Naive thymus-derived CD4-positive, alpha-beta T cell (primary cell): ENCODE measurements at regions not wholly inside any gene's neighbourhood (a gene's known extent, or its start where the extent isn't known, plus 50 kb on each side); places are given as distances from the start of the nearest gene placed in this dataset.
A peak's percentile ranks its signal among the peaks of the same experiment; 100 is the strongest.
"Not testable (repeated sequence)": the region's sequence is repeated elsewhere in the genome, so short reads cannot be mapped to it uniquely, and the experiment has no call there.

Experiments used
- ATAC-seq: fragments of 150-1000 bp; cut with Tn5 transposase; 2 replicates; pipeline ENCODE4 v1.10.0; 2021; ENCODE audit warnings: mild to moderate bottlenecking, moderate library complexity
- CTCF ChIA-PET: fragments of 350-600 bp; sonication (Branson Sonifier 250); formaldehyde crosslinking; loops from one replicate; lab custom pipeline; 2021; ENCODE audit warnings: antibody characterized with exemption; lab: Charles Lee
- POLR2A ChIA-PET: fragments of 350-600 bp; sonication (Branson Sonifier 250); formaldehyde crosslinking; loops from one replicate; lab custom pipeline; 2021; ENCODE audit warnings: antibody characterized with exemption, inconsistent platforms; lab: Charles Lee
- DNase-seq, 9 donors: peaks; one replicate each; pipeline versions ENCODE4 v3.0.0 to v3.0.0-alpha.2; 2020 to 2022; ENCODE audit warnings: mixed read lengths in 1 of 9
- H3K27ac ChIP-seq: one replicate; pipeline ENCODE4 v1.7.0; 2013; ENCODE audit warnings: mild to moderate bottlenecking, low read depth, low read length, moderate library complexity
- H3K27me3 ChIP-seq, 2 donors: one replicate each; pipeline ENCODE4 v1.7.0; 2013; ENCODE audit warnings: low read length in 2 of 2, mild to moderate bottlenecking in 2 of 2, moderate library complexity in 2 of 2; ENCODE audit not compliant: control insufficient read depth in 2 of 2, insufficient read depth in 2 of 2
- H3K36me3 ChIP-seq, 3 experiments: 1 replicate in 2 of 3; 2 replicates in 1 of 3; pipeline ENCODE4 v1.7.0; 2013; ENCODE audit warnings: low read length in 3 of 3, mild to moderate bottlenecking in 3 of 3, moderate library complexity in 1 of 3; ENCODE audit not compliant: insufficient read depth in 3 of 3, control insufficient read depth in 2 of 3
- H3K4me1 ChIP-seq, 2 donors: one replicate each; pipeline ENCODE4 v1.7.0; 2013; ENCODE audit warnings: low read length in 2 of 2, mild to moderate bottlenecking in 2 of 2, moderate library complexity in 1 of 2; ENCODE audit not compliant: control insufficient read depth in 2 of 2, insufficient read depth in 2 of 2
- H3K4me3 ChIP-seq: 2 replicates; pipeline ENCODE4 v1.7.0; 2013; ENCODE audit warnings: mild to moderate bottlenecking, low read length
- H3K9me3 ChIP-seq, 3 experiments: 1 replicate in 2 of 3; 2 replicates in 1 of 3; pipeline ENCODE4 v1.7.0; 2013; ENCODE audit warnings: low read length in 3 of 3; ENCODE audit not compliant: control insufficient read depth in 2 of 3
- H3K27ac Mint-ChIP-seq, 9 donors: one replicate each; pipeline ENCODE4 v1.8.0; 2020 to 2022; ENCODE audit warnings: mixed read lengths in 9 of 9, mild to moderate bottlenecking in 8 of 9, moderate library complexity in 5 of 9, inconsistent platforms in 2 of 9
- H3K27me3 Mint-ChIP-seq, 5 donors: one replicate each; pipeline ENCODE4 v1.8.0; 2021 to 2022; ENCODE audit warnings: mixed read lengths in 5 of 5, mild to moderate bottlenecking in 1 of 5
- H3K36me3 Mint-ChIP-seq, 5 donors: one replicate each; pipeline ENCODE4 v1.8.0; 2020 to 2022; ENCODE audit warnings: mixed read lengths in 5 of 5, mild to moderate bottlenecking in 3 of 5, inconsistent platforms in 1 of 5
- H3K4me1 Mint-ChIP-seq, 7 donors: one replicate each; pipeline ENCODE4 v1.8.0; 2020 to 2022; ENCODE audit warnings: mixed read lengths in 7 of 7, mild to moderate bottlenecking in 3 of 7, inconsistent platforms in 1 of 7
- H3K4me3 Mint-ChIP-seq, 10 donors: one replicate each; pipeline ENCODE4 v1.8.0; 2020 to 2022; ENCODE audit warnings: mild to moderate bottlenecking in 10 of 10, mixed read lengths in 10 of 10, moderate library complexity in 6 of 10, inconsistent platforms in 2 of 10
- H3K9me3 Mint-ChIP-seq, 11 donors: one replicate each; pipeline ENCODE4 v1.8.0; 2020 to 2022; ENCODE audit warnings: mixed read lengths in 11 of 11, mild to moderate bottlenecking in 4 of 11, inconsistent platforms in 1 of 11, moderate library complexity in 1 of 11
- intact Hi-C, 2 donors: fragments of 100-400 bp; cut with micrococcal nuclease; formaldehyde crosslinking; loops; one replicate each; pipeline ENCODE4 v1.15.1; 2023

GRCh38 chr12:46659032-46659650, 166.7 kb downstream of the SLC38A4 start:
- Histone ChIP-seq H3K4me1 (peaks cover 0 to 9% of the 10 kb centered on the region in 2 donors), H3K4me3 (no peak overlapping the region), H3K36me3 (no peaks in the 10 kb centered on the region), H3K9me3 (no peaks in the 10 kb centered on the region), H3K27ac (no peak overlapping the region), H3K27me3 (no peaks in the 10 kb centered on the region)
- ATAC-seq: no peak
- Mint-ChIP-seq H3K4me3 (peak overlapping the region in 2 of 10 donors; percentile 13 to 31), H3K27me3 (no peaks in the 10 kb centered on the region), H3K9me3 (peaks cover 0 to 8% (median 0%) of the 10 kb centered on the region in 11 donors), H3K27ac (peak overlapping the region in 4 of 9 donors; percentile 14 to 38 (median 33)), H3K4me1 (peaks cover 11 to 41% (median 28%) of the 10 kb centered on the region in 7 donors), H3K36me3 (peaks cover 0 to 20% (median 6%) of the 10 kb centered on the region in 5 donors)
- ChIA-PET POLR2A (interaction anchor here (0.9 to 1.0 kb wide), 2 partner anchors 74 to 204 kb away, joined by 3 read pairs; no protein-coding TSS in a partner anchor), CTCF (interaction anchor here (0.8 kb wide), 2 partner anchors 19 to 135 kb away, joined by 3 read pairs; no protein-coding TSS in a partner anchor)
- intact Hi-C loops: no loop called here
- DNase-seq: no peak

GRCh38 chr12:46657453-46658411, 168.1 kb downstream of the SLC38A4 start:
- no peaks in the 10 kb centered on the region for H3K36me3 ChIP-seq
- peaks cover 0 to 25% (median 10%) of the 10 kb centered on the region in 5 donors for H3K36me3 Mint-ChIP-seq
- CTCF ChIA-PET: interaction anchor here (0.6 kb wide), 1 partner anchor 71 kb away, joined by 3 read pairs; no protein-coding TSS in a partner anchor
- DNase-seq (no peak), ATAC-seq (no peak)
- H3K4me1 Mint-ChIP-seq: peaks cover 10 to 36% (median 28%) of the 10 kb centered on the region in 7 donors
- intact Hi-C loops: no loop called here
- no peak overlapping the region for H3K27ac ChIP-seq
- H3K4me3 ChIP-seq: no peak overlapping the region
- peaks cover 0 to 10% (median 0%) of the 10 kb centered on the region in 11 donors for H3K9me3 Mint-ChIP-seq
- POLR2A ChIA-PET: interaction anchor here (0.8 to 0.9 kb wide), 2 partner anchors 202 to 289 kb away, joined by 3 to 4 read pairs; no protein-coding TSS in a partner anchor
- no peak overlapping the region for H3K27ac Mint-ChIP-seq
- no peaks in the 10 kb centered on the region for H3K27me3 ChIP-seq
- H3K4me3 Mint-ChIP-seq: no peak overlapping the region
- H3K4me1 ChIP-seq: peaks cover 0 to 9% of the 10 kb centered on the region in 2 donors
- H3K27me3 Mint-ChIP-seq: no peaks in the 10 kb centered on the region
- no peaks in the 10 kb centered on the region for H3K9me3 ChIP-seq

GRCh38 chr12:46655984-46656383, 169.8 kb downstream of the SLC38A4 start:
- H3K9me3 ChIP-seq, ATAC-seq, H3K4me3 Mint-ChIP-seq, POLR2A ChIA-PET, H3K4me1 ChIP-seq, H3K27ac Mint-ChIP-seq, H3K36me3 ChIP-seq, H3K4me3 ChIP-seq, H3K27me3 Mint-ChIP-seq, H3K27me3 ChIP-seq, DNase-seq, intact Hi-C loops, H3K27ac ChIP-seq: not testable (repeated sequence)
- Mint-ChIP-seq H3K9me3 (peaks cover 0 to 10% (median 0%) of the 10 kb centered on the region in 11 donors), H3K36me3 (peaks cover 0 to 32% (median 10%) of the 10 kb centered on the region in 5 donors), H3K4me1 (peaks cover 8 to 25% (median 22%) of the 10 kb centered on the region in 7 donors)
- CTCF ChIA-PET: interaction anchor here (0.6 kb wide), 1 partner anchor 359 kb away, joined by 4 read pairs; no protein-coding TSS in a partner anchor

GRCh38 chr12:46653311-46653710, 172.5 kb downstream of the SLC38A4 start:
- Histone ChIP-seq H3K4me1 (no peaks in the 10 kb centered on the region), H3K4me3 (no peak overlapping the region), H3K9me3 (no peaks in the 10 kb centered on the region), H3K36me3 (no peaks in the 10 kb centered on the region), H3K27ac (no peak overlapping the region), H3K27me3 (no peaks in the 10 kb centered on the region)
- Mint-ChIP-seq H3K36me3 (peaks cover 0 to 42% (median 15%) of the 10 kb centered on the region in 5 donors), H3K27ac (peak overlapping the region in 1 of 9 donors; percentile 43), H3K27me3 (no peaks in the 10 kb centered on the region), H3K9me3 (peaks cover 0 to 16% (median 0%) of the 10 kb centered on the region in 11 donors), H3K4me3 (no peak overlapping the region), H3K4me1 (peaks cover 0 to 5% (median 0%) of the 10 kb centered on the region in 7 donors)
- no peak for ATAC-seq
- POLR2A ChIA-PET: no interaction called here
- no peak for DNase-seq
- CTCF ChIA-PET: interaction anchor here (0.7 to 0.8 kb wide), 2 partner anchors 8 to 737 kb away, joined by 3 read pairs; no protein-coding TSS in a partner anchor
- intact Hi-C loops: no loop called here

- Mint-ChIP-seq H3K4me3 (no peak overlapping the region), H3K9me3 (peaks cover 0 to 17% (median 0%) of the 10 kb centered on the region in 11 donors), H3K27ac (no peak overlapping the region), H3K36me3 (peaks cover 0 to 44% (median 16%) of the 10 kb centered on the region in 5 donors), H3K4me1 (peaks cover 0 to 5% (median 0%) of the 10 kb centered on the region in 7 donors), H3K27me3 (no peaks in the 10 kb centered on the region)
- CTCF ChIA-PET: interaction anchor here (0.7 to 0.8 kb wide), 2 partner anchors 9 to 738 kb away, joined by 3 read pairs; no protein-coding TSS in a partner anchor
- POLR2A ChIA-PET: no interaction called here
- Histone ChIP-seq H3K4me1 (no peaks in the 10 kb centered on the region), H3K4me3 (no peak overlapping the region), H3K27me3 (no peaks in the 10 kb centered on the region), H3K36me3 (no peaks in the 10 kb centered on the region), H3K9me3 (no peaks in the 10 kb centered on the region), H3K27ac (no peak overlapping the region)
- ATAC-seq (no peak), DNase-seq (no peak)
- intact Hi-C loops: no loop called here
These were observed 173.1 kb downstream of the SLC38A4 start for GRCh38 chr12:46652692-46653091.

GRCh38 chr12:46650688-46651087, 175.1 kb downstream of the SLC38A4 start:
- H3K36me3 ChIP-seq: no peaks in the 10 kb centered on the region
- peaks cover 0 to 23% (median 0%) of the 10 kb centered on the region in 11 donors for H3K9me3 Mint-ChIP-seq
- H3K4me1 Mint-ChIP-seq: peaks cover 0 to 16% (median 3%) of the 10 kb centered on the region in 7 donors
- H3K36me3 Mint-ChIP-seq: peaks cover 0 to 48% (median 21%) of the 10 kb centered on the region in 5 donors
- POLR2A ChIA-PET: interaction anchor here (0.6 kb wide), 1 partner anchor 23 kb away, joined by 4 read pairs; no protein-coding TSS in a partner anchor
- no peak for DNase-seq
- no peaks in the 10 kb centered on the region for H3K9me3 ChIP-seq
- no peak overlapping the region for H3K27ac Mint-ChIP-seq
- no peak overlapping the region for H3K4me3 Mint-ChIP-seq
- H3K27me3 ChIP-seq: no peaks in the 10 kb centered on the region
- intact Hi-C loops: no loop called here
- CTCF ChIA-PET: no interaction called here
- H3K4me1 ChIP-seq: no peaks in the 10 kb centered on the region
- H3K4me3 ChIP-seq: no peak overlapping the region
- ATAC-seq: no peak
- no peak overlapping the region for H3K27ac ChIP-seq
- no peaks in the 10 kb centered on the region for H3K27me3 Mint-ChIP-seq
